ENCODE measurements at regions not wholly inside any gene's neighbourhood (a gene's known extent, or its start where the extent isn't known, plus 50 kb on each side); places are given as distances from the start of the nearest gene placed in this dataset.

- Histone ChIP-seq H3K4me3 (no peak overlapping the region), H3K27ac (no peak overlapping the region), H3K4me1 (no peaks in the 10 kb centered on the region), H3K4me2 (no peak overlapping the region), H3K9me3 (no peaks in the 10 kb centered on the region)
- CTCF ChIA-PET, result interaction anchor here (1.0 to 1.2 kb wide), 2 partner anchors 12 to 14 kb away, joined by 3 to 4 read pairs; no protein-coding TSS in a partner anchor
- DNase-seq (ENCODE audit: low read depth in 1 of 2, low spot score in 1 of 2), result no peak
- no peak for FAIRE-seq
- TF ChIP-seq JUNB (IDR thresholded peaks at IDR 0.05), result no peak
- TF ChIP-seq PHF8 (IDR thresholded peaks at IDR 0.05; ENCODE audit: borderline replicate concordance, low read depth), result no peak
- no peak for TF ChIP-seq ZNF302 (CRISPR knock-in tag; IDR thresholded peaks at IDR 0.05)
- TF ChIP-seq RNF2 (IDR thresholded peaks at IDR 0.05; ENCODE audit: borderline replicate concordance, low read depth), result no peak
- TF ChIP-seq EHF (CRISPR knock-in tag; IDR thresholded peaks at IDR 0.05), result no peak
- TF ChIP-seq HOXA7 (CRISPR knock-in tag; IDR thresholded peaks at IDR 0.05), result no peak
- no peak for TF ChIP-seq GATA3 (IDR thresholded peaks at IDR 0.05; ENCODE audit: borderline replicate concordance)
- no peak for TF ChIP-seq MAZ (IDR thresholded peaks at IDR 0.05; ENCODE audit: borderline replicate concordance, low read depth, low read length)
- no peak for TF ChIP-seq PBX3 (IDR thresholded peaks at IDR 0.05)
- no peak for TF ChIP-seq CEBPB (IDR thresholded peaks at IDR 0.05)
- no peak for TF ChIP-seq HES2 (IDR thresholded peaks at IDR 0.05)
- no peak for TF ChIP-seq FOXS1 (CRISPR knock-in tag; IDR thresholded peaks at IDR 0.05)
- no peak for TF ChIP-seq RARB (CRISPR knock-in tag; IDR thresholded peaks at IDR 0.05)
- no peak for TF ChIP-seq ESRRA (IDR thresholded peaks at IDR 0.05; ENCODE audit: borderline replicate concordance, low read length)
- 59% methylated on average over 8 of the region's 8 CpGs for WGBS (ENCODE audit: missing lambda C conversion rate)
- POLR2A ChIA-PET, result no interaction called here
- ATAC-seq, result no peak
These were observed 577.0 kb upstream of the MDFIC2 start for GRCh38 chr3:70889162-70890019.

- CTCF ChIA-PET, result interaction anchor here (0.7 kb wide), 1 partner anchor 395 kb away, joined by 3 read pairs; no protein-coding TSS in a partner anchor
- DNase-seq (ENCODE audit: low read depth in 1 of 2, low spot score in 1 of 2) (no peak), ATAC-seq (no peak), FAIRE-seq (no peak)
- 56% methylated on average over 6 of the region's 6 CpGs for WGBS (ENCODE audit: missing lambda C conversion rate)
- Histone ChIP-seq H3K4me2 (no peak overlapping the region), H3K4me1 (peaks cover 11% of the 10 kb centered on the region; the same call in 2 of the 3 replicates), H3K9me3 (no peaks in the 10 kb centered on the region), H3K4me3 (no peak overlapping the region), H3K27ac (no peak overlapping the region)
- no peak for TF ChIP-seq NR3C1 (IDR thresholded peaks at IDR 0.05)
- TF ChIP-seq RFX5 (IDR thresholded peaks at IDR 0.05), result no peak
- no peak for TF ChIP-seq HOXB5 (CRISPR knock-in tag; IDR thresholded peaks at IDR 0.05)
- TF ChIP-seq ZFP36 (IDR thresholded peaks at IDR 0.05; ENCODE audit: borderline replicate concordance, partially characterized antibody), result no peak
- TF ChIP-seq HDAC2 (IDR thresholded peaks at IDR 0.05), result no peak
- TF ChIP-seq ELK1 (IDR thresholded peaks at IDR 0.05; ENCODE audit: low read depth, low read length), result no peak
- TF ChIP-seq RNF2 (IDR thresholded peaks at IDR 0.05; ENCODE audit: borderline replicate concordance, low read depth), result no peak
- no peak for TF ChIP-seq RAD21 (conservative IDR thresholded peaks at IDR 0.05 in 1 of 2, IDR thresholded peaks at IDR 0.05 in 1 of 2)
- TF ChIP-seq HES2 (IDR thresholded peaks at IDR 0.05), result no peak
- TF ChIP-seq HEYL (CRISPR knock-in tag; IDR thresholded peaks at IDR 0.05), result no peak
- no peak for TF ChIP-seq MAX (IDR thresholded peaks at IDR 0.05)
- no peak for TF ChIP-seq EP300 (IDR thresholded peaks at IDR 0.05)
- TF ChIP-seq REST (IDR thresholded peaks at IDR 0.05), result no peak
- TF ChIP-seq CBX2 (IDR thresholded peaks at IDR 0.05; ENCODE audit: borderline replicate concordance, low read depth), result no peak
- no peak for TF ChIP-seq RCOR1 (IDR thresholded peaks at IDR 0.05; ENCODE audit: low read depth, low read length)
- POLR2A ChIA-PET, result no interaction called here
These were observed 573.2 kb upstream of the MDFIC2 start for GRCh38 chr3:70885636-70886035.

Measured in A549 (cell line).